ENCODE measurements at regions not wholly inside any gene's neighbourhood (a gene's known extent, or its start where the extent isn't known, plus 50 kb on each side); places are given as distances from the start of the nearest gene placed in this dataset.

DNA sequence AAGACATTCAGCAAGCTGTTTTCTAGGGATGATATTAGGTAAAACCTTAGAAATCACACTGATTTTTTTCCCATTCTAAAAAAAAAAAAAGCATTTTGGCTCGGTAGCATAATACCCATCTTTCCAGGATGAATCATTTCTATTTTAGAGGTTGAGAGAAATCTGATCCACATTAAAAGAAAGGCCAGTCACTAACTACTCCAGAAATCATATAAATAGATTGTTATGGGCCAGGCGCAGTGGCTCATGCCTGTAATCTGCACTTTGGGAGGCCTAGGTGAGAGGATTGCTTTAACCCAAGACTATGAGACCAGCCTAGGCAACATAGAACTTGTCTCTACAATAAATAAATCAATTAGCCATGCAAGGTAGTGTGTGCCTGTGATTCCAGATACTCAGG is 164.3 kb downstream of the BAMBI start:
- Histone ChIP-seq H4K20me1 (ENCODE audit: insufficient read depth, low read length, poor library complexity, severe bottlenecking) (no peaks in the 10 kb centered on the region), H3K4me1 (ENCODE audit: insufficient read depth, low read length, poor library complexity, severe bottlenecking) (no peaks in the 10 kb centered on the region), H3K36me3 (ENCODE audit: insufficient read depth, low read length) (no peaks in the 10 kb centered on the region), H3K4me3 (ENCODE audit: low read length, poor library complexity, severe bottlenecking) (no peak overlapping the region), H2AFZ (ENCODE audit: low read length) (no peak overlapping the region), H3F3A (ENCODE audit: low read depth) (no peaks in the 10 kb centered on the region), H3K79me2 (ENCODE audit: insufficient read depth, low read length) (no peaks in the 10 kb centered on the region), H3K9me2 (replicated peaks; ENCODE audit: low read depth, low read length) (no peaks in the 10 kb centered on the region), H3K4me2 (ENCODE audit: low read depth, low read length, poor library complexity, severe bottlenecking) (no peak overlapping the region), H3K9ac (ENCODE audit: low read depth, low read length, poor library complexity, severe bottlenecking) (no peak overlapping the region), H3K9me3 (ENCODE audit: insufficient read depth, low read depth, low read length) (no peaks in the 10 kb centered on the region; the same call in 1 of the 2 replicates), H3K27me3 (ENCODE audit: insufficient read depth, low read length, poor library complexity, severe bottlenecking) (no peaks in the 10 kb centered on the region)
- TF ChIP-seq CTCF (conservative IDR thresholded peaks at IDR 0.05; ENCODE audit: low read length): no peak
- TF ChIP-seq EZH2phosphoT487 (IDR thresholded peaks at IDR 0.05; ENCODE audit: borderline replicate concordance): no peak

DNA sequence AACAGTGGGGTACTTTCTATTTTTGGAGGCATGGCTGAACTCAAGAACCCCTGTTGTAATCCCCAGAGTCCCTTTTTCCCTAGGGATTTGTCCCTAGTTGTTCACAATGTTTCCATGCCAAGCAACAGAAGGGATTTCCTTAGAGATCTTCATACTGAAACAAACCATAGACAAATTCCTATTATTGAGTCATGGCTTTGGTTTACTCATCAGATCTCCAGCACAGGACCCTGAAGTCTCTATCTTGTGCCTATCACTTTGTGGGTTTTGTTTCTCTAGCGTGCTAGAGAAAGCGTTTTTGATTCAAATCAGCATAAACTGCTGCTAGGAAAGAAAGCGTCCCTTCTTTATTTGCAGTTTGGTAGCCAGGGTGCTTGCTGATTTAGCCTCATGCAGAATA is 165.0 kb downstream of the BAMBI start:
- Histone ChIP-seq H3K27me3 (ENCODE audit: insufficient read depth, low read length, poor library complexity, severe bottlenecking) (no peaks in the 10 kb centered on the region), H3F3A (ENCODE audit: low read depth) (no peaks in the 10 kb centered on the region), H3K4me2 (ENCODE audit: low read depth, low read length, poor library complexity, severe bottlenecking) (no peak overlapping the region), H3K9me3 (ENCODE audit: insufficient read depth, low read depth, low read length) (no peaks in the 10 kb centered on the region; the same call in 1 of the 2 replicates), H3K9me2 (replicated peaks; ENCODE audit: low read depth, low read length) (no peaks in the 10 kb centered on the region), H2AFZ (ENCODE audit: low read length) (no peak overlapping the region), H3K36me3 (ENCODE audit: insufficient read depth, low read length) (no peaks in the 10 kb centered on the region), H3K4me1 (ENCODE audit: insufficient read depth, low read length, poor library complexity, severe bottlenecking) (no peaks in the 10 kb centered on the region), H3K79me2 (ENCODE audit: insufficient read depth, low read length) (no peaks in the 10 kb centered on the region), H3K9ac (ENCODE audit: low read depth, low read length, poor library complexity, severe bottlenecking) (no peak overlapping the region), H4K20me1 (ENCODE audit: insufficient read depth, low read length, poor library complexity, severe bottlenecking) (no peaks in the 10 kb centered on the region), H3K4me3 (ENCODE audit: low read length, poor library complexity, severe bottlenecking) (no peak overlapping the region)
- TF ChIP-seq EZH2phosphoT487 (IDR thresholded peaks at IDR 0.05; ENCODE audit: borderline replicate concordance) (no peak), CTCF (conservative IDR thresholded peaks at IDR 0.05; ENCODE audit: low read length) (no peak)

DNA sequence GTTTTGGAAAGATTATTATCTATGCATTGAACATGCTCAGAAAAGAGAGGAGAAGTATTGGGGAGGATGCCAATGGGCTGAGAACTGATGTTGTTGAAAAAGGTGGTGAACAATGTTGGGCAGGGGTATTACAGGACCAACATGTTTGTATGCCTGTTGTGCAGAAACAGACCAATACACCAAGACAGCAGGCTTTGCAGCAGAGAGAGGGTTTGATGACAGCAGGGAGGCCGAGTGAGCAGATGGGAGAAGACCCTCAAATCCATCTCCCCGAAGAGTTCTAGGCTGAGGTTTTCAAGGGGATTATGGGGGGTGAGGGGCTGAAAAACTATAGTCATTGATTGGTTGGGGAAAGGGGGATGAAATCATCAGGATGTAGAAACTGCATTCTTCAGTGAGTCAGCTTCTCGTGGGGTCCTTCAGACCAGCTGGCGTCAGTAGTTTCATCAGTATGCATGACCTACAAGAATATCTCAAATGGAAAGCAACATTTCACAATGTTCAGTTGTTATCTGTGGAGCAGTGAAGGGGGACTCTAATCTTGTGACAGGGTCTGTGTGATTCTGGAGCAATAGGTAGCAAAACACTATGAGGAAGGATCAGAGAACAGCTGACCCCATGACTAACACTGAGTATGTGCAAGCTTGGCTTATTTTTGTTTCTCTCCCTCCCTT is 167.8 kb downstream of the BAMBI start:
- H3K36me3 ChIP-seq (ENCODE audit: insufficient read depth, low read length): no peaks in the 10 kb centered on the region
- no peaks in the 10 kb centered on the region for H4K20me1 ChIP-seq (ENCODE audit: insufficient read depth, low read length, poor library complexity, severe bottlenecking)
- no peaks in the 10 kb centered on the region for H3K79me2 ChIP-seq (ENCODE audit: insufficient read depth, low read length)
- H3K4me2 ChIP-seq (ENCODE audit: low read depth, low read length, poor library complexity, severe bottlenecking): no peak overlapping the region
- no peaks in the 10 kb centered on the region; the same call in 1 of the 2 replicates for H3K9me3 ChIP-seq (ENCODE audit: insufficient read depth, low read depth, low read length)
- H3F3A ChIP-seq (ENCODE audit: low read depth): no peaks in the 10 kb centered on the region
- H3K9ac ChIP-seq (ENCODE audit: low read depth, low read length, poor library complexity, severe bottlenecking): no peak overlapping the region
- TF ChIP-seq CTCF (conservative IDR thresholded peaks at IDR 0.05; ENCODE audit: low read length) (no peak), EZH2phosphoT487 (IDR thresholded peaks at IDR 0.05; ENCODE audit: borderline replicate concordance) (no peak)
- H3K9me2 ChIP-seq (replicated peaks; ENCODE audit: low read depth, low read length): no peaks in the 10 kb centered on the region
- H3K4me1 ChIP-seq (ENCODE audit: insufficient read depth, low read length, poor library complexity, severe bottlenecking): no peaks in the 10 kb centered on the region
- no peak overlapping the region for H3K4me3 ChIP-seq (ENCODE audit: low read length, poor library complexity, severe bottlenecking)
- H2AFZ ChIP-seq (ENCODE audit: low read length): no peak overlapping the region
- no peaks in the 10 kb centered on the region for H3K27me3 ChIP-seq (ENCODE audit: insufficient read depth, low read length, poor library complexity, severe bottlenecking)

Measured in Loucy (cell line).